Lower leg skin (tissue), 4 donors: ENCODE measurements at regions not wholly inside any gene's neighbourhood (a gene's known extent, or its start where the extent isn't known, plus 50 kb on each side); places are given as distances from the start of the nearest gene placed in this dataset.
"Not testable (repeated sequence)": the region's sequence is repeated elsewhere in the genome, so short reads cannot be mapped to it uniquely, and the experiment has no call there.

ENCODE experiments used
- DNase-seq, 2 donors: peaks; one replicate each; pipeline ENCODE4 v3.0.0-alpha.2; 2019; ENCODE audit warnings: low spot score in 2 of 2
- H3K4me3 ChIP-seq: fragments of 200-600 bp; sonication (generic); 2 replicates; pipeline ENCODE4 v1.5.1; 2017; ENCODE audit warnings: mild to moderate bottlenecking, low read depth; ENCODE audit not compliant: poor library complexity, severe bottlenecking
- CTCF ChIP-seq, 3 donors: fragments of 450-650 bp; IDR thresholded peaks; one replicate each; pipeline ENCODE4 v1.5.1; 2016; ENCODE audit warnings: antibody characterized with exemption in 3 of 3, mild to moderate bottlenecking in 3 of 3, moderate library complexity in 2 of 3
- POLR2A ChIP-seq, 2 donors: fragments of 450-650 bp; IDR thresholded peaks; one replicate each; pipeline ENCODE4 v1.6.1; 2016 to 2017; ENCODE audit warnings: antibody characterized with exemption in 2 of 2, mild to moderate bottlenecking in 1 of 2, moderate library complexity in 1 of 2
- WGBS, 2 donors: methylation state at CpG; one replicate each; pipeline ENCODE4 v1.1.5; 2018; 5-methylcytosine and 5-hydroxymethylcytosine counted together
- intact Hi-C: fragments of 100-400 bp; cut with DNase I; formaldehyde crosslinking; loops from one replicate; pipeline ENCODE4 v1.15.0; 2023; ENCODE audit warnings: low total_unique reads

GRCh38 chr2:239594019-239594771 is 193.4 kb upstream of the HDAC4 start:
- intact Hi-C loops: no loop called here
- TF ChIP-seq POLR2A (IDR thresholded peaks at IDR 0.05) (no peak), CTCF (IDR thresholded peaks at IDR 0.05) (no peak)
- 82 to 87% methylated on average over 15 to 16 of the region's 17 CpGs for WGBS, 2 donors
- DNase-seq: peak in 1 of 2 donors; percentile 79
- H3K4me3 ChIP-seq: no peak overlapping the region

GRCh38 chr2:239593455-239593854 is 192.6 kb upstream of the HDAC4 start:
- 89 to 95% methylated on average over 6 of the region's 6 CpGs for WGBS, 2 donors
- H3K4me3 ChIP-seq: no peak overlapping the region
- no peak for TF ChIP-seq CTCF (IDR thresholded peaks at IDR 0.05)
- TF ChIP-seq POLR2A (IDR thresholded peaks at IDR 0.05): no peak
- DNase-seq: no peak
- intact Hi-C loops: no loop called here

GRCh38 chr2:239592629-239593290 is 191.9 kb upstream of the HDAC4 start:
- intact Hi-C loops, H3K4me3 ChIP-seq: not testable (repeated sequence)
- peak in 1 of 2 donors; percentile 18 for DNase-seq
- WGBS, 2 donors: 96% methylated on average over 8 of the region's 16 CpGs

GRCh38 chr2:239590995-239591915 is 190.4 kb upstream of the HDAC4 start:
- intact Hi-C loops: no loop called here
- TF ChIP-seq POLR2A (IDR thresholded peaks at IDR 0.05) (no peak), CTCF (IDR thresholded peaks at IDR 0.05) (no peak)
- DNase-seq: no peak
- H3K4me3 ChIP-seq: no peak overlapping the region
- 95 to 96% methylated on average over 21 of the region's 21 CpGs for WGBS, 2 donors

GRCh38 chr2:239590276-239590675 is 189.5 kb upstream of the HDAC4 start:
- TF ChIP-seq CTCF (IDR thresholded peaks at IDR 0.05) (no peak), POLR2A (IDR thresholded peaks at IDR 0.05) (no peak)
- no peak for DNase-seq
- H3K4me3 ChIP-seq: no peak overlapping the region
- 94% methylated on average over 5 of the region's 5 CpGs for WGBS, 2 donors
- intact Hi-C loops: no loop called here

- H3K4me3 ChIP-seq: no peak overlapping the region
- WGBS, 2 donors: 81 to 88% methylated on average over 10 of the region's 10 CpGs
- no peak for DNase-seq
- intact Hi-C loops: no loop called here
- TF ChIP-seq CTCF (IDR thresholded peaks at IDR 0.05): no peak
- no peak for TF ChIP-seq POLR2A (IDR thresholded peaks at IDR 0.05)
Measured at GRCh38 chr2:239589833-239590232, 189.0 kb upstream of the HDAC4 start.
